Activated CD8-positive, alpha-beta memory T cell treated with anti-CD3 and anti-CD28 coated beads, Interleukin-2, amount 50 U/mL, for 1 hour (primary cell): ENCODE measurements at regions not wholly inside any gene's neighbourhood (a gene's known extent, or its start where the extent isn't known, plus 50 kb on each side); places are given as distances from the start of the nearest gene placed in this dataset.

ENCODE experiments used
- DNase-seq: peaks from one replicate; pipeline ENCODE4 v3.0.0-alpha.2; 2020; ENCODE audit errors: extremely low read depth

GRCh38 chr21:14869984-14870852, 194.6 kb downstream of the NRIP1 start:
- DNase-seq: no peak

GRCh38 chr21:14866859-14867765, 197.7 kb downstream of the NRIP1 start:
- DNase-seq: no peak

- DNase-seq: no peak
These were observed 200.4 kb downstream of the NRIP1 start for GRCh38 chr21:14864211-14865021.

GRCh38 chr21:14863745-14864210, 201.0 kb downstream of the NRIP1 start:
- no peak for DNase-seq

- no peak for DNase-seq
These were observed 201.7 kb downstream of the NRIP1 start for GRCh38 chr21:14862794-14863720.

GRCh38 chr21:14858311-14858710, 206.5 kb downstream of the NRIP1 start:
- DNase-seq: no peak

- no peak for DNase-seq
These were observed 207.3 kb downstream of the NRIP1 start for GRCh38 chr21:14857529-14857928.

GRCh38 chr21:14850394-14850793, 214.4 kb downstream of the NRIP1 start:
- no peak for DNase-seq

- DNase-seq: no peak
These were observed 218.2 kb downstream of the NRIP1 start for GRCh38 chr21:14846621-14847020.

GRCh38 chr21:14844001-14844400, 220.8 kb downstream of the NRIP1 start:
- DNase-seq: no peak

- no peak for DNase-seq
These were observed 222.2 kb downstream of the NRIP1 start for GRCh38 chr21:14842601-14843000.

- DNase-seq: no peak
These were observed 223.0 kb downstream of the NRIP1 start for GRCh38 chr21:14841511-14842472.

- DNase-seq: no peak
These were observed 226.4 kb downstream of the NRIP1 start for GRCh38 chr21:14838400-14838799.

- DNase-seq: no peak
These were observed 227.8 kb downstream of the NRIP1 start for GRCh38 chr21:14836950-14837349.

- no peak for DNase-seq
These were observed 231.0 kb downstream of the NRIP1 start for GRCh38 chr21:14833666-14834351.

GRCh38 chr21:14833241-14833640, 231.6 kb downstream of the NRIP1 start:
- no peak for DNase-seq

- no peak for DNase-seq
These were observed 234.5 kb downstream of the NRIP1 start for GRCh38 chr21:14830307-14830706.

GRCh38 chr21:14829685-14830084, 235.1 kb downstream of the NRIP1 start:
- DNase-seq: no peak

- no peak for DNase-seq
These were observed 237.3 kb downstream of the NRIP1 start for GRCh38 chr21:14827468-14827867.
